Thymus (tissue), 11 donors: ENCODE measurements at regions not wholly inside any gene's neighbourhood (a gene's known extent, or its start where the extent isn't known, plus 50 kb on each side); places are given as distances from the start of the nearest gene placed in this dataset.
A peak's percentile ranks its signal among the peaks of the same experiment; 100 is the strongest.

Experiments used
- DNase-seq, 9 donors: peaks; one replicate each; pipeline ENCODE4 v3.0.0-alpha.2; 2013; ENCODE audit warnings: low spot score in 9 of 9, low read depth in 6 of 9, missing footprints in 1 of 9
- H3K27ac ChIP-seq, 2 donors: one replicate each; pipeline ENCODE4 v1.5.1; 2013; ENCODE audit warnings: control low read depth in 1 of 2, low read depth in 1 of 2, low read length in 1 of 2, mild to moderate bottlenecking in 1 of 2, moderate library complexity in 1 of 2
- H3K27me3 ChIP-seq, 2 donors: one replicate each; pipeline ENCODE4 v1.5.1; 2013; ENCODE audit warnings: low read length in 1 of 2; ENCODE audit not compliant: control insufficient read depth in 2 of 2, insufficient read depth in 1 of 2
- H3K36me3 ChIP-seq, 2 donors: one replicate each; pipeline ENCODE4 v1.5.1; 2013; ENCODE audit warnings: low read length in 1 of 2, mild to moderate bottlenecking in 1 of 2, moderate library complexity in 1 of 2; ENCODE audit not compliant: control insufficient read depth in 2 of 2, insufficient read depth in 2 of 2
- H3K4me1 ChIP-seq, 2 donors: one replicate each; pipeline ENCODE4 v1.5.1; 2013; ENCODE audit warnings: low read length in 2 of 2; ENCODE audit not compliant: control insufficient read depth in 2 of 2, insufficient read depth in 2 of 2
- H3K4me3 ChIP-seq, 2 donors: one replicate each; pipeline ENCODE4 v1.5.1; 2013; ENCODE audit warnings: low read length in 2 of 2, control low read depth in 1 of 2, mild to moderate bottlenecking in 1 of 2
- H3K9me3 ChIP-seq, 2 donors: one replicate each; pipeline ENCODE4 v1.5.1; 2013; ENCODE audit warnings: low read length in 1 of 2, mild to moderate bottlenecking in 1 of 2; ENCODE audit not compliant: control insufficient read depth in 2 of 2, insufficient read depth in 1 of 2
- WGBS: extraction: QIAGEN DNeasy Blood & Tissue Kit; methylation state at CpG from one replicate; pipeline ENCODE4 v1.1.7; 2013; 5-methylcytosine and 5-hydroxymethylcytosine counted together
- donor health status: healthy.

GRCh38 chr4:89640620-89641366, 196.2 kb downstream of the SNCA start:
- no peak overlapping the region for H3K27ac ChIP-seq
- H3K4me3 ChIP-seq = no peak overlapping the region
- no peaks in the 10 kb centered on the region for H3K4me1 ChIP-seq
- no peaks in the 10 kb centered on the region for H3K9me3 ChIP-seq
- H3K36me3 ChIP-seq = no peaks in the 10 kb centered on the region
- WGBS = 80% methylated on average over 17 of the region's 17 CpGs
- peak in 3 of 9 donors; percentile 12 to 31 (median 22) for DNase-seq
- H3K27me3 ChIP-seq = no peaks in the 10 kb centered on the region

- no peak for DNase-seq
- H3K4me3 ChIP-seq = no peak overlapping the region
- no peaks in the 10 kb centered on the region for H3K36me3 ChIP-seq
- H3K4me1 ChIP-seq = no peaks in the 10 kb centered on the region
- WGBS = 98% methylated on average over 2 of the region's 2 CpGs
- no peak overlapping the region for H3K27ac ChIP-seq
- no peaks in the 10 kb centered on the region for H3K9me3 ChIP-seq
- H3K27me3 ChIP-seq = no peaks in the 10 kb centered on the region
Observed at GRCh38 chr4:89639395-89639794, 197.6 kb downstream of the SNCA start.

GRCh38 chr4:89625599-89626293, 211.2 kb downstream of the SNCA start:
- no peak overlapping the region for H3K4me3 ChIP-seq
- 98% methylated on average over 1 of the region's 1 CpG for WGBS
- no peak overlapping the region for H3K27ac ChIP-seq
- no peaks in the 10 kb centered on the region for H3K4me1 ChIP-seq
- DNase-seq = no peak
- no peaks in the 10 kb centered on the region for H3K27me3 ChIP-seq
- H3K9me3 ChIP-seq = no peaks in the 10 kb centered on the region
- no peaks in the 10 kb centered on the region for H3K36me3 ChIP-seq

GRCh38 chr4:89619206-89619962, 217.6 kb downstream of the SNCA start:
- 6% methylated on average over 1 of the region's 1 CpG for WGBS
- peak in 1 of 9 donors; percentile 43 for DNase-seq
- Histone ChIP-seq H3K4me3 (no peak overlapping the region), H3K4me1 (peaks cover 0 to 6% of the 10 kb centered on the region in 2 donors), H3K36me3 (no peaks in the 10 kb centered on the region), H3K9me3 (no peaks in the 10 kb centered on the region), H3K27me3 (no peaks in the 10 kb centered on the region), H3K27ac (no peak overlapping the region)

- no peak overlapping the region for H3K4me3 ChIP-seq
- H3K27me3 ChIP-seq = no peaks in the 10 kb centered on the region
- no peaks in the 10 kb centered on the region for H3K36me3 ChIP-seq
- peaks cover 0 to 6% of the 10 kb centered on the region in 2 donors for H3K4me1 ChIP-seq
- H3K9me3 ChIP-seq = no peaks in the 10 kb centered on the region
- WGBS = 94% methylated on average over 2 of the region's 2 CpGs
- H3K27ac ChIP-seq = no peak overlapping the region
- DNase-seq = no peak
Observed at GRCh38 chr4:89618151-89618550, 218.8 kb downstream of the SNCA start.

GRCh38 chr4:89617317-89617716, 219.6 kb downstream of the SNCA start:
- Histone ChIP-seq H3K9me3 (no peaks in the 10 kb centered on the region), H3K27me3 (no peaks in the 10 kb centered on the region), H3K27ac (no peak overlapping the region), H3K4me1 (peaks cover 0 to 6% of the 10 kb centered on the region in 2 donors), H3K36me3 (no peaks in the 10 kb centered on the region), H3K4me3 (no peak overlapping the region)
- DNase-seq = no peak
- 80% methylated on average over 3 of the region's 3 CpGs for WGBS

- H3K27ac ChIP-seq = no peak overlapping the region
- no peaks in the 10 kb centered on the region for H3K9me3 ChIP-seq
- no peak for DNase-seq
- H3K36me3 ChIP-seq = no peaks in the 10 kb centered on the region
- WGBS = 95% methylated on average over 2 of the region's 2 CpGs
- H3K4me1 ChIP-seq = peaks cover 0 to 6% of the 10 kb centered on the region in 2 donors
- H3K4me3 ChIP-seq = no peak overlapping the region
- H3K27me3 ChIP-seq = no peaks in the 10 kb centered on the region
Observed at GRCh38 chr4:89616382-89616781, 220.6 kb downstream of the SNCA start.

- no peak overlapping the region for H3K4me3 ChIP-seq
- H3K4me1 ChIP-seq = peaks cover 0 to 6% of the 10 kb centered on the region in 2 donors
- no peaks in the 10 kb centered on the region for H3K9me3 ChIP-seq
- no peaks in the 10 kb centered on the region for H3K36me3 ChIP-seq
- no peak overlapping the region for H3K27ac ChIP-seq
- no peak for DNase-seq
- 98% methylated on average over 4 of the region's 4 CpGs for WGBS
- H3K27me3 ChIP-seq = no peaks in the 10 kb centered on the region
Observed at GRCh38 chr4:89615051-89615450, 221.9 kb downstream of the SNCA start.

GRCh38 chr4:89614155-89614554, 222.8 kb downstream of the SNCA start:
- Histone ChIP-seq H3K4me1 (peaks cover 0 to 2% of the 10 kb centered on the region in 2 donors), H3K4me3 (no peak overlapping the region), H3K27ac (no peak overlapping the region), H3K9me3 (no peaks in the 10 kb centered on the region), H3K27me3 (no peaks in the 10 kb centered on the region), H3K36me3 (no peaks in the 10 kb centered on the region)
- DNase-seq = no peak
